Heart left ventricle (tissue), 13 donors: ENCODE measurements at regions not wholly inside any gene's neighbourhood (a gene's known extent, or its start where the extent isn't known, plus 50 kb on each side); places are given as distances from the start of the nearest gene placed in this dataset.

ENCODE experiments used
- CTCF ChIP-seq, 12 donors: fragments of 200-600 bp; sonication (generic) in 4 of 12; IDR thresholded peaks; one replicate each; pipeline versions ENCODE4 v1.5.0 to v1.8.0; 2018 to 2022; ENCODE audit warnings: antibody characterized with exemption in 12 of 12, mild to moderate bottlenecking in 5 of 12
- POLR2A ChIP-seq, 2 donors: fragments of 450-650 bp; IDR thresholded peaks; one replicate each; pipeline ENCODE4 v1.6.1; 2017; ENCODE audit warnings: antibody characterized with exemption in 2 of 2, mild to moderate bottlenecking in 2 of 2, moderate library complexity in 2 of 2
- donor health status: ischemic (EF 13 %, LVEDD 7.1; RV severe dilation, severe dysfunction).
- donor health status: DM: no; HTN: yes; CAD: no.
- donor health status: DM: no; HTN: no; CAD: no.
- donor health status: ischemic (EF 25% LVEDD 6.9; RV normal size, moderate dysfunction).
- donor health status: ischemic (EF 25% LVEDD 5.7; RV mildly dilated, moderate dysfunction).
- donor health status: ischemic (EF 35%, LVEDD 5.7; RV mildly dilated, moderate dysfunction).
- donor health status: nonischemic (EF 11% LVEDD 7.7; RV severe dilation, severe dysfunction).
- donor health status: DM: yes; HTN: yes; CAD: no.
- donor health status: PGD.
- donor health status: ischemic (EF 29% LVEDD 5.4; RV normal size, mild dysfunction).
- donor health status: nonischemic (EF 23%, LVEDD 6.1; RV moderate dilation, normal function).

DNA sequence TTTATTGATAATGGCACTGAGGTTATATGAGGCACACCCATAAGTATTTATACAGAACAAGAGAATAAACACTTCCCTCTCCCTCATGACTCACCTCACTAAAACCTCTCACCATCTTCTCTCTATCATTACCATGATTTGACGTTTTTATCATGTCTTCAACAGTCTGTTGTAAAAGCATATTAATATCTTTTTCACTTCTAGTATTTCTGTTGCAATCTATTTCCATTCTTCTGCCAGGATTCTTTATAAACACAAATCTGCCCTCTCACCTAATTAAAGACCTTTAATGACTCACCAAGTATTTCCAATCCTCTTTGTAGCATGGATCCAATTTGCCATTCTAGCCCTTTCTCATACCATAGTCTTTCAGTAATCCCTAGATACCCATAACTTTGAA lies 527.7 kb downstream of the SLC16A7 start:
- TF ChIP-seq CTCF (IDR thresholded peaks at IDR 0.05), result no peak
- no peak for TF ChIP-seq POLR2A (IDR thresholded peaks at IDR 0.05)
